Calu3 (cell line): ENCODE measurements at regions not wholly inside any gene's neighbourhood (a gene's known extent, or its start where the extent isn't known, plus 50 kb on each side); places are given as distances from the start of the nearest gene placed in this dataset.
"Not testable (repeated sequence)": the region's sequence is repeated elsewhere in the genome, so short reads cannot be mapped to it uniquely, and the experiment has no call there.

Experiments
- BruUV-seq: library from RNA; stranded (reverse); fragments of 400-500 nt; replicated peaks from 2 replicates; lab custom pipeline; 2021; lab: Mats Ljungman, UMichigan
- CTCF ChIA-PET: fragments of 300-600 bp; sonication (Branson Sonifier 250); formaldehyde crosslinking; loops from one replicate; lab custom pipeline; 2022; ENCODE audit warnings: antibody characterized with exemption; lab: Charles Lee
- DNase-seq: peaks from one replicate; pipeline ENCODE4 v3.0.0; 2022
- H3K27ac Mint-ChIP-seq: one replicate; pipeline ENCODE4 v1.8.0; 2022; ENCODE audit warnings: mixed read lengths; ENCODE audit not compliant: unreplicated experiment
- H3K27me3 Mint-ChIP-seq: one replicate; pipeline ENCODE4 v1.8.0; 2022; ENCODE audit warnings: mixed read lengths; ENCODE audit not compliant: unreplicated experiment
- H3K36me3 Mint-ChIP-seq: one replicate; pipeline ENCODE4 v1.8.0; 2022; ENCODE audit warnings: mild to moderate bottlenecking, moderate library complexity, mixed read lengths; ENCODE audit not compliant: insufficient read depth, unreplicated experiment
- H3K4me1 Mint-ChIP-seq: one replicate; pipeline ENCODE4 v1.8.0; 2022; ENCODE audit warnings: mild to moderate bottlenecking, low read depth, mixed read lengths; ENCODE audit not compliant: unreplicated experiment
- H3K4me3 Mint-ChIP-seq: one replicate; pipeline ENCODE4 v1.8.0; 2022; ENCODE audit warnings: mild to moderate bottlenecking, low read depth, moderate library complexity, mixed read lengths; ENCODE audit not compliant: unreplicated experiment
- H3K9me3 Mint-ChIP-seq: one replicate; pipeline ENCODE4 v1.8.0; 2022; ENCODE audit warnings: low read depth, mixed read lengths; ENCODE audit not compliant: unreplicated experiment
- CTCF ChIP-seq: fragments of 200-600 bp; IDR thresholded peaks from one replicate; pipeline ENCODE4 v1.8.0; 2022; ENCODE audit warnings: antibody characterized with exemption; ENCODE audit not compliant: unreplicated experiment
- intact Hi-C: fragments of 100-400 bp; cut with micrococcal nuclease; formaldehyde crosslinking; loops from one replicate; pipeline ENCODE4 v1.10.0; 2022; ENCODE audit not compliant: unreplicated experiment

- H3K9me3 Mint-ChIP-seq, intact Hi-C loops, H3K27me3 Mint-ChIP-seq, H3K27ac Mint-ChIP-seq, BruUV-seq, H3K4me1 Mint-ChIP-seq, H3K4me3 Mint-ChIP-seq, DNase-seq, CTCF ChIA-PET, H3K36me3 Mint-ChIP-seq: not testable (repeated sequence)
Observed at GRCh38 chrX:63204266-63205074, 146.7 kb downstream of the SPIN4 start.

- DNase-seq, BruUV-seq, H3K4me1 Mint-ChIP-seq, H3K4me3 Mint-ChIP-seq, H3K27ac Mint-ChIP-seq, H3K9me3 Mint-ChIP-seq, H3K27me3 Mint-ChIP-seq, CTCF ChIA-PET, intact Hi-C loops, H3K36me3 Mint-ChIP-seq: not testable (repeated sequence)
Observed at GRCh38 chrX:63201987-63202386, 149.1 kb downstream of the SPIN4 start.

- H3K4me3 Mint-ChIP-seq, H3K27ac Mint-ChIP-seq, DNase-seq, H3K36me3 Mint-ChIP-seq, intact Hi-C loops, H3K9me3 Mint-ChIP-seq, H3K27me3 Mint-ChIP-seq, CTCF ChIA-PET, BruUV-seq, H3K4me1 Mint-ChIP-seq: not testable (repeated sequence)
Observed at GRCh38 chrX:63198693-63199092, 152.4 kb downstream of the SPIN4 start.

GRCh38 chrX:63192366-63193041 lies 158.6 kb downstream of the SPIN4 start:
- intact Hi-C loops, H3K9me3 Mint-ChIP-seq, DNase-seq, H3K27me3 Mint-ChIP-seq, H3K4me3 Mint-ChIP-seq, H3K4me1 Mint-ChIP-seq, H3K27ac Mint-ChIP-seq, H3K36me3 Mint-ChIP-seq, BruUV-seq, CTCF ChIA-PET: not testable (repeated sequence)

- TF ChIP-seq CTCF = no peak
- H3K4me1 Mint-ChIP-seq = no peaks in the 10 kb centered on the region
- H3K27ac Mint-ChIP-seq = no peak overlapping the region
- H3K9me3 Mint-ChIP-seq = peaks cover 4% of the 10 kb centered on the region
- BruUV-seq = no TSS peak
- intact Hi-C loops = no loop called here
- peak; percentile 0 for DNase-seq
- CTCF ChIA-PET = no interaction called here
- H3K4me3 Mint-ChIP-seq = no peak overlapping the region
- no peaks in the 10 kb centered on the region for H3K36me3 Mint-ChIP-seq
- no peaks in the 10 kb centered on the region for H3K27me3 Mint-ChIP-seq
Observed at GRCh38 chrX:63186137-63186536, 165.0 kb downstream of the SPIN4 start.

- H3K27ac Mint-ChIP-seq, intact Hi-C loops: not testable (repeated sequence)
Observed at GRCh38 chrX:63179852-63180251, 171.3 kb downstream of the SPIN4 start.

GRCh38 chrX:63176578-63176977 lies 174.6 kb downstream of the SPIN4 start:
- H3K4me1 Mint-ChIP-seq, H3K9me3 Mint-ChIP-seq, DNase-seq, H3K4me3 Mint-ChIP-seq, H3K36me3 Mint-ChIP-seq, H3K27me3 Mint-ChIP-seq, H3K27ac Mint-ChIP-seq, CTCF ChIA-PET, intact Hi-C loops, BruUV-seq: not testable (repeated sequence)

More at GRCh38 chrX:63179852-63180251, 171.3 kb downstream of the SPIN4 start:
- CTCF ChIA-PET, H3K36me3 Mint-ChIP-seq, H3K9me3 Mint-ChIP-seq, H3K4me1 Mint-ChIP-seq, H3K4me3 Mint-ChIP-seq, DNase-seq, BruUV-seq, H3K27me3 Mint-ChIP-seq: not testable (repeated sequence)

- CTCF ChIA-PET, H3K27ac Mint-ChIP-seq, H3K4me1 Mint-ChIP-seq, H3K36me3 Mint-ChIP-seq, H3K9me3 Mint-ChIP-seq, H3K27me3 Mint-ChIP-seq, H3K4me3 Mint-ChIP-seq, BruUV-seq, intact Hi-C loops, DNase-seq: not testable (repeated sequence)
Observed at GRCh38 chrX:63173841-63174718, 177.1 kb downstream of the SPIN4 start.
